Stomach (tissue), 4 donors: ENCODE measurements at regions not wholly inside any gene's neighbourhood (a gene's known extent, or its start where the extent isn't known, plus 50 kb on each side); places are given as distances from the start of the nearest gene placed in this dataset.

ENCODE experiments used
- POLR2A ChIP-seq, 4 donors: fragments of 450-650 bp; IDR thresholded peaks; one replicate each; pipeline ENCODE4 v1.6.1; 2016; ENCODE audit warnings: antibody characterized with exemption in 4 of 4, control low read depth in 2 of 4, mild to moderate bottlenecking in 1 of 4, moderate library complexity in 1 of 4
- POLR2AphosphoS5 ChIP-seq, 3 donors: sonication (generic); formaldehyde crosslinking; IDR thresholded peaks; one replicate each; pipeline ENCODE4 v1.6.1; 2016; ENCODE audit warnings: antibody characterized with exemption in 3 of 3

GRCh38 chr3:127113571-127113891 is 79.4 kb upstream of the PRR23E start:
- TF ChIP-seq POLR2AphosphoS5 (IDR thresholded peaks at IDR 0.05) (no peak), POLR2A (IDR thresholded peaks at IDR 0.05) (no peak)
